GM23338 (cell line): ENCODE measurements at regions not wholly inside any gene's neighbourhood (a gene's known extent, or its start where the extent isn't known, plus 50 kb on each side); places are given as distances from the start of the nearest gene placed in this dataset.

Source experiments
- ATAC-seq: fragments of 200-7000 bp; cut with Tn5 transposase; 3 replicates; pipeline ENCODE4 v1.9.1; 2020
- DNase-seq: peaks from one replicate; pipeline ENCODE4 v3.0.0-alpha.2; 2015; ENCODE audit warnings: low spot score
- H2AFZ ChIP-seq: fragments of 200-600 bp; sonication (generic); 2 replicates; pipeline ENCODE4 v1.8.0; 2016; ENCODE audit warnings: antibody characterized with exemption, mild to moderate bottlenecking, moderate library complexity
- H3F3A ChIP-seq: fragments of 200-600 bp; sonication (generic); replicated peaks from 2 replicates; pipeline ENCODE4 v1.8.0; 2017; ENCODE audit warnings: antibody characterized with exemption, mixed run types, low read depth
- H3K27ac ChIP-seq: fragments of 200-600 bp; sonication (generic); 2 replicates; pipeline ENCODE4 v1.6.1; 2016; ENCODE audit warnings: low read depth
- H3K27me3 ChIP-seq: fragments of 200-600 bp; sonication (generic); 2 replicates; pipeline ENCODE4 v1.8.0; 2016; ENCODE audit warnings: mild to moderate bottlenecking, mixed run types, moderate library complexity; ENCODE audit not compliant: insufficient read depth
- H3K36me3 ChIP-seq: fragments of 200-600 bp; sonication (generic); 2 replicates; pipeline ENCODE4 v1.8.0; 2016; ENCODE audit warnings: mild to moderate bottlenecking; ENCODE audit not compliant: insufficient read depth
- H3K4me1 ChIP-seq: fragments of 200-600 bp; sonication (generic); 2 replicates; pipeline ENCODE4 v1.8.0; 2016; ENCODE audit warnings: mild to moderate bottlenecking, moderate library complexity; ENCODE audit not compliant: insufficient read depth
- H3K4me2 ChIP-seq: fragments of 200-600 bp; sonication (generic); 2 replicates; pipeline ENCODE4 v1.7.1; 2017; ENCODE audit warnings: mixed run types
- H3K4me3 ChIP-seq: fragments of 200-600 bp; sonication (generic); 2 replicates; pipeline ENCODE4 v1.6.1; 2016; ENCODE audit warnings: mixed run types
- H3K79me2 ChIP-seq: fragments of 200-600 bp; sonication (generic); replicated peaks from 2 replicates; pipeline ENCODE4 v1.8.0; 2017; ENCODE audit warnings: mild to moderate bottlenecking; ENCODE audit not compliant: insufficient read depth
- H3K9me2 ChIP-seq: fragments of 200-600 bp; sonication (generic); 2 replicates; pipeline ENCODE4 v1.8.0; 2017; ENCODE audit not compliant: insufficient read depth
- H4K20me1 ChIP-seq: fragments of 200-600 bp; sonication (generic); replicated peaks from 2 replicates; pipeline ENCODE4 v1.8.0; 2017; ENCODE audit warnings: mild to moderate bottlenecking; ENCODE audit not compliant: insufficient read depth
- H3K27ac Mint-ChIP-seq: 2 replicates; pipeline ENCODE4 v1.8.0; 2020; ENCODE audit warnings: inconsistent platforms, mild to moderate bottlenecking, moderate library complexity, mixed read lengths
- H3K27me3 Mint-ChIP-seq: 3 replicates; pipeline ENCODE4 v1.8.0; 2022; ENCODE audit warnings: low read depth, mild to moderate bottlenecking, moderate library complexity, mixed read lengths, inconsistent platforms; ENCODE audit not compliant: insufficient read depth, poor library complexity
- H3K36me3 Mint-ChIP-seq: 3 replicates; pipeline ENCODE4 v1.8.0; 2021; ENCODE audit warnings: low read depth, mild to moderate bottlenecking, inconsistent platforms, moderate library complexity, mixed read lengths
- H3K4me1 Mint-ChIP-seq: 3 replicates; pipeline ENCODE4 v1.8.0; 2020; ENCODE audit warnings: mild to moderate bottlenecking, inconsistent platforms, mixed read lengths
- H3K4me3 Mint-ChIP-seq: 3 replicates; pipeline ENCODE4 v1.8.0; 2021; ENCODE audit warnings: moderate library complexity, mild to moderate bottlenecking, inconsistent platforms, mixed read lengths
- H3K9me3 Mint-ChIP-seq: 3 replicates; pipeline ENCODE4 v1.8.0; 2020; ENCODE audit warnings: moderate library complexity, mild to moderate bottlenecking, inconsistent platforms, mixed read lengths
- CREB1 ChIP-seq: fragments of 250-450 bp; sonication (Bioruptor Pico); IDR thresholded peaks from 2 replicates; pipeline ENCODE4 v1.5.0; 2020; ENCODE audit warnings: low read depth, mild to moderate bottlenecking, moderate library complexity
- CTCF ChIP-seq, 2 experiments: fragments of 200-600 bp in 1 of 2; sonication (generic) in 1 of 2; conservative IDR thresholded peaks; 2 replicates each; pipeline versions ENCODE4 v1.5.1 to v1.6.1; 2016 to 2017; ENCODE audit warnings: antibody characterized with exemption in 2 of 2, low read depth in 2 of 2, mild to moderate bottlenecking in 2 of 2, moderate library complexity in 1 of 2
- ETS1 ChIP-seq: IDR thresholded peaks from 2 replicates; pipeline ENCODE4 v1.6.1; 2016; ENCODE audit warnings: antibody characterized with exemption
- EZH2 ChIP-seq: fragments of 200-600 bp; sonication (generic); IDR thresholded peaks from one replicate; pipeline ENCODE4 v1.8.0; 2017; ENCODE audit warnings: antibody characterized with exemption, mild to moderate bottlenecking, low read depth; ENCODE audit not compliant: unreplicated experiment
- EZH2phosphoT487 ChIP-seq: fragments of 200-600 bp; sonication (generic); IDR thresholded peaks from one replicate; pipeline ENCODE4 v1.8.1; 2018; ENCODE audit warnings: antibody characterized with exemption; ENCODE audit not compliant: unreplicated experiment
- JUNB ChIP-seq: IDR thresholded peaks from one replicate; pipeline ENCODE4 v1.6.1; 2016; ENCODE audit warnings: antibody characterized with exemption; ENCODE audit not compliant: unreplicated experiment
- NANOG ChIP-seq: IDR thresholded peaks from 2 replicates; pipeline ENCODE4 v1.6.1; 2016; ENCODE audit warnings: antibody characterized with exemption, borderline replicate concordance
- POLR2AphosphoS5 ChIP-seq: IDR thresholded peaks from 2 replicates; pipeline ENCODE4 v1.6.1; 2016; ENCODE audit warnings: antibody characterized with exemption, low read depth
- REST ChIP-seq: IDR thresholded peaks from one replicate; pipeline ENCODE4 v1.6.1; 2018; ENCODE audit warnings: antibody characterized with exemption; ENCODE audit not compliant: unreplicated experiment
- STAT1 ChIP-seq: IDR thresholded peaks from one replicate; pipeline ENCODE4 v1.6.1; 2016; ENCODE audit warnings: antibody characterized with exemption; ENCODE audit not compliant: unreplicated experiment
- ZNF114 ChIP-seq: fragments of 250-450 bp; sonication (Bioruptor Pico); IDR thresholded peaks from 2 replicates; pipeline ENCODE4 v1.5.0; 2020; ENCODE audit warnings: mild to moderate bottlenecking, moderate library complexity
- ZNF331 ChIP-seq: fragments of 250-450 bp; sonication (Bioruptor Pico); IDR thresholded peaks from 2 replicates; pipeline ENCODE4 v1.5.0; 2020; ENCODE audit warnings: low read depth, mild to moderate bottlenecking, moderate library complexity
- ZNF462 ChIP-seq: fragments of 250-450 bp; sonication (Bioruptor Pico); IDR thresholded peaks from 2 replicates; pipeline ENCODE4 v1.5.0; 2020; ENCODE audit warnings: mild to moderate bottlenecking, moderate library complexity

- Histone ChIP-seq H3K27me3 (no peaks in the 10 kb centered on the region), H2AFZ (no peak overlapping the region), H4K20me1 (no peaks in the 10 kb centered on the region), H3F3A (no peaks in the 10 kb centered on the region), H3K4me3 (no peak overlapping the region), H3K9me2 (no peaks in the 10 kb centered on the region), H3K36me3 (no peaks in the 10 kb centered on the region), H3K79me2 (no peaks in the 10 kb centered on the region), H3K27ac (no peak overlapping the region), H3K4me1 (no peaks in the 10 kb centered on the region), H3K4me2 (no peak overlapping the region)
- Mint-ChIP-seq H3K4me3 (no peak overlapping the region), H3K36me3 (no peaks in the 10 kb centered on the region), H3K27ac (no peak overlapping the region), H3K27me3 (peaks cover 1% of the 10 kb centered on the region), H3K9me3 (no peaks in the 10 kb centered on the region; the same call in 2 of the 3 replicates), H3K4me1 (no peaks in the 10 kb centered on the region)
- DNase-seq, result no peak
- no peak for ATAC-seq
- TF ChIP-seq CTCF (conservative IDR thresholded peaks at IDR 0.05; ENCODE audit: low read depth in 2 of 2) (no peak), EZH2 (no peak), ZNF114 (no peak), JUNB (no peak), ZNF331 (CRISPR knock-in tag) (no peak), ZNF462 (CRISPR knock-in tag) (no peak), NANOG (no peak), CREB1 (CRISPR knock-in tag) (no peak), STAT1 (no peak), REST (no peak), EZH2phosphoT487 (no peak), ETS1 (no peak), POLR2AphosphoS5 (no peak)
Observed at GRCh38 chr2:186027922-186028321, 289.3 kb downstream of the FSIP2 start.
